Fibroblast of pulmonary artery (primary cell): ENCODE measurements at regions not wholly inside any gene's neighbourhood (a gene's known extent, or its start where the extent isn't known, plus 50 kb on each side); places are given as distances from the start of the nearest gene placed in this dataset.
A peak's percentile ranks its signal among the peaks of the same experiment; 100 is the strongest.

ENCODE experiments used
- DNase-seq: peaks from one replicate; pipeline ENCODE4 v3.0.0-alpha.2; 2010; ENCODE audit warnings: low read depth
- H3K4me3 ChIP-seq: replicated peaks from 2 replicates; pipeline ENCODE4 v1.5.1; 2011; ENCODE audit warnings: low read depth, mild to moderate bottlenecking, control low read depth, low read length, moderate library complexity
- TF ChIP-seq, protein P1 (sequence below): IDR thresholded peaks from 2 replicates; pipeline ENCODE4 v1.5.1; 2011; ENCODE audit warnings: mild to moderate bottlenecking, control low read depth, low read length, inconsistent platforms; ENCODE audit errors: missing control alignments

DNA sequence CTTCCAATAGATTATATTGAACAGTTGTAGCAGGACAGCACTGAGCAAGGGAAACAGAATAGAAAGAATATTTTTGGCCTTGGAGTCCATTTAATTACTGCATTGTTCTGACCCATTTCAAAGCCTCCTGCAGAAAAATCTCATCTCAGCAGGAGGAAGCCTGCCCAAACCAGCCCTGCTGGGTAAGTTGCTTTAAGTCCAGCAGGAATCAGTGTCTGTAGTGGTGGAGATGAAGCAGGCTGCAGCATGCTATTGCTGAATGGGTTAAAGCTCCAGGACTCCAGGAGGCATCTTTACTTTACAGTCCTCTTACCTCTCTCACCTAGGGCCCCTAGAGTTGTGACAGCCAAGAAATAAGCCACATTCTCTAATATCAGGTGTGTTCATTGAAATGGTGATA is 380.3 kb upstream of the THBS1 start:
- DNase-seq, result no peak
- H3K4me3 ChIP-seq, result no peak overlapping the region
- TF ChIP-seq, protein P1, sequence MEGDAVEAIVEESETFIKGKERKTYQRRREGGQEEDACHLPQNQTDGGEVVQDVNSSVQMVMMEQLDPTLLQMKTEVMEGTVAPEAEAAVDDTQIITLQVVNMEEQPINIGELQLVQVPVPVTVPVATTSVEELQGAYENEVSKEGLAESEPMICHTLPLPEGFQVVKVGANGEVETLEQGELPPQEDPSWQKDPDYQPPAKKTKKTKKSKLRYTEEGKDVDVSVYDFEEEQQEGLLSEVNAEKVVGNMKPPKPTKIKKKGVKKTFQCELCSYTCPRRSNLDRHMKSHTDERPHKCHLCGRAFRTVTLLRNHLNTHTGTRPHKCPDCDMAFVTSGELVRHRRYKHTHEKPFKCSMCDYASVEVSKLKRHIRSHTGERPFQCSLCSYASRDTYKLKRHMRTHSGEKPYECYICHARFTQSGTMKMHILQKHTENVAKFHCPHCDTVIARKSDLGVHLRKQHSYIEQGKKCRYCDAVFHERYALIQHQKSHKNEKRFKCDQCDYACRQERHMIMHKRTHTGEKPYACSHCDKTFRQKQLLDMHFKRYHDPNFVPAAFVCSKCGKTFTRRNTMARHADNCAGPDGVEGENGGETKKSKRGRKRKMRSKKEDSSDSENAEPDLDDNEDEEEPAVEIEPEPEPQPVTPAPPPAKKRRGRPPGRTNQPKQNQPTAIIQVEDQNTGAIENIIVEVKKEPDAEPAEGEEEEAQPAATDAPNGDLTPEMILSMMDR, result no peak

DNA sequence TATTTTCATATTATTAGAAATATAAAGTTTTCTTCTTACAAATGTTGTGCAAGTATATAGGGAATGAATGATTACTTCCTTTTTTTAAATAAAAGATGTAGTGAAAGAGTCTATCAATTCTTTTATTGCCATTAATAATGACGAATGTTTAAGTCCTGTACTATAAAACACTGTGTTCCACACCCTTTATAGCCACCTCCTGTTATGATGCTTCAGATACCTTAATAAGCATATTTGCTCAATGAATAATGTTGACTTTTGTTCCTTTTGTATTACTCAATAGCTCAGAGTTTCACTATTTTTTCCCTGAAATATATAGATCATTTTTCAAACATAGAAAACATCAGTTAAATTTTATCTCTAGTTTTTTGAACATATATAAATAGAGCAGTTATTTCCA is 378.2 kb upstream of the THBS1 start:
- TF ChIP-seq, protein P1, result no peak
- peak; percentile 50 for DNase-seq
- no peak overlapping the region for H3K4me3 ChIP-seq

DNA sequence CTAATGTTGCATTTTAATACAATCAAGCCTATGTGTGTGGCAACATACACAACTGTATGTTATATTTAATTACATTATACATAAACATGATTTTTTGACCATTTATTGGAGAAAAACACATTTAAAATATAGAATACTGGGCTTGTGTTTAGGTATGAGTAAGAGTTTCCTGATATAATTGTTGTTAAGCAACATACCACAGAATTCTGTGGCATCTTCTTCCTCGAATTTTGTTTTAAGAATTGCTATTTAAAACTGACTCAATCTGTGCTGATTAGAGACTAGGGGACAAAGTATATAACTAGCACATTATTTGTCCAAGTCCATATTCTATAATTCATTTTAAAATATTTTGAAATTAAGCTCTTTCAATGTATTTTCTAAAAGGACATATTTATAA is 376.8 kb upstream of the THBS1 start:
- no peak overlapping the region for H3K4me3 ChIP-seq
- DNase-seq, result peak; percentile 61
- TF ChIP-seq, protein P1, result no peak

- H3K4me3 ChIP-seq, result no peak overlapping the region
- TF ChIP-seq, protein P1, result no peak
- no peak for DNase-seq
These were observed 375.8 kb upstream of the THBS1 start for GRCh38 chr15:39205081-39205480.

DNA sequence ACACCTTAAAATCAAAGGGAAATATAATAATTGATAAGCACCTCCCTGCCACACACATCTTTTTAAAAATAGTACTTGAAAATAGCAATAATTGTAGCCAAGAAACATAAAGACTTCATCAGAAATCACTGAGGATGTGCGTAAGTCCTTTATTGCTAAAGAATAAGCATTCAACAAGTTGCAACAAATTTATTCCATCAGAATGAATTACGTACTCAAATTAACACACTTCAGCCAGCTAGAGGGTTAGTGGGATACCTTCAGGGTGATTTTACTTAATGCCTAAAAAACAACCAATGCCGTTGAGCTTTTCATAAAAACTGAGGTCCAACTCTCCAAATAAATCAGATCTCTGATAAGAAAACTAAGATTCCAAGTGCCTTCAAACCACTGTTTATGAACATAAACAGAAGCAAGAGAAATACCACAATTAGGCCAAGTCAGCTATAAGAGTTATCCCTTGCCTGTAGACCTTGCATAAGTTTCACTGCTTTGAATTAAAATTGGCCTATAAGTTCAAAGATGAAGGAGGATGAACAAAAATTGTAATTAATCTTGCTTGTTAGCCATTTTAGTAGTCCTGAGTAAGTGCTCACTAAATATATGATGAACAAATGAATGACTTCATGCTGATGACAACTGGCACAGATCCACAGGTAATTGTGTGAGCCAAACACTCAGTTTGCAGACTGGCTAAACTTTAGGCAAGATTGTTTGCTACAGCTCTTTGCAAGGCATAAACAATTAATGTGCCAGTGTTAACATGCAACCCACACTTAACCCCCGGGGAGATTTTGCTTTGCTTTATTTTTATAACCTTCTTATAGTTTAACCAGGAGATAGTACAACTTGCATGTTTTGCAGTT is 375.1 kb upstream of the THBS1 start:
- TF ChIP-seq, protein P1, result no peak
- H3K4me3 ChIP-seq, result no peak overlapping the region
- no peak for DNase-seq

GRCh38 chr15:39207532-39208115 is 373.3 kb upstream of the THBS1 start:
- no peak overlapping the region for H3K4me3 ChIP-seq
- TF ChIP-seq, protein P1, result no peak
- DNase-seq, result no peak
